Transverse colon (tissue), 4 donors: ENCODE measurements at regions not wholly inside any gene's neighbourhood (a gene's known extent, or its start where the extent isn't known, plus 50 kb on each side); places are given as distances from the start of the nearest gene placed in this dataset.

Experiments
- POLR2AphosphoS5 ChIP-seq, 3 donors: sonication (generic); formaldehyde crosslinking; IDR thresholded peaks; one replicate each; pipeline ENCODE4 v1.6.1; 2016; ENCODE audit warnings: antibody characterized with exemption in 3 of 3
- TF ChIP-seq, protein P1 (sequence below), 5 experiments: fragments of 200-600 bp in 3 of 5; fragments of 450-650 bp in 2 of 5; sonication (generic) in 3 of 5; IDR thresholded peaks; 1 replicate in 2 of 5; 2 replicates in 3 of 5; pipeline ENCODE4 v1.5.1; 2016 to 2017; ENCODE audit warnings: antibody characterized with exemption in 5 of 5, inconsistent platforms in 3 of 5, mild to moderate bottlenecking in 2 of 5, moderate library complexity in 1 of 5

DNA sequence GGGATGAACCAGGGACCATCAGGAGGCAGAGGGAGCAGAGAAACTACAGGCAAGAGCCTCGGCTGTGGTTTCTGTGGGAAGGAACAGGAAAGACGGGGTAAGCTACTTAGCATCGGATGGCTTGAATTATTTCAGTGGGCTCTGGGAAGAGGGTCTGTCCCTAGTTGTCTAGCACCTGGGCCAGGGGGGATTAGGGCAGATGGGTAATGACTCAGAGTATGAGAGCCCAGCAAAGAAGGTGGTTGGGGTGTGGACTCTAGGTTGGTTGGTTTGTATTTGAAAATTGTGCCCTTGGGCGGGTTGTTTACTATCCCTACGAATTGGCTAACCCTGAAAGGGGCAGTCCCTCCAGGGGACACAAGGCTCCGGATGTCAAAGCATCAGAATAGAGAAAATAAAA, 148.5 kb upstream of the TAB2 start:
- no peak for TF ChIP-seq POLR2AphosphoS5 (IDR thresholded peaks at IDR 0.05)
- TF ChIP-seq, protein P1, sequence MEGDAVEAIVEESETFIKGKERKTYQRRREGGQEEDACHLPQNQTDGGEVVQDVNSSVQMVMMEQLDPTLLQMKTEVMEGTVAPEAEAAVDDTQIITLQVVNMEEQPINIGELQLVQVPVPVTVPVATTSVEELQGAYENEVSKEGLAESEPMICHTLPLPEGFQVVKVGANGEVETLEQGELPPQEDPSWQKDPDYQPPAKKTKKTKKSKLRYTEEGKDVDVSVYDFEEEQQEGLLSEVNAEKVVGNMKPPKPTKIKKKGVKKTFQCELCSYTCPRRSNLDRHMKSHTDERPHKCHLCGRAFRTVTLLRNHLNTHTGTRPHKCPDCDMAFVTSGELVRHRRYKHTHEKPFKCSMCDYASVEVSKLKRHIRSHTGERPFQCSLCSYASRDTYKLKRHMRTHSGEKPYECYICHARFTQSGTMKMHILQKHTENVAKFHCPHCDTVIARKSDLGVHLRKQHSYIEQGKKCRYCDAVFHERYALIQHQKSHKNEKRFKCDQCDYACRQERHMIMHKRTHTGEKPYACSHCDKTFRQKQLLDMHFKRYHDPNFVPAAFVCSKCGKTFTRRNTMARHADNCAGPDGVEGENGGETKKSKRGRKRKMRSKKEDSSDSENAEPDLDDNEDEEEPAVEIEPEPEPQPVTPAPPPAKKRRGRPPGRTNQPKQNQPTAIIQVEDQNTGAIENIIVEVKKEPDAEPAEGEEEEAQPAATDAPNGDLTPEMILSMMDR (IDR thresholded peaks at IDR 0.05): no peak
